GM13976 (cell line): ENCODE measurements at regions not wholly inside any gene's neighbourhood (a gene's known extent, or its start where the extent isn't known, plus 50 kb on each side); places are given as distances from the start of the nearest gene placed in this dataset.
"Not testable (repeated sequence)": the region's sequence is repeated elsewhere in the genome, so short reads cannot be mapped to it uniquely, and the experiment has no call there.

ENCODE experiments used
- DNase-seq: peaks from one replicate; pipeline ENCODE4 v3.0.0; 2012; ENCODE audit warnings: low spot score
- CTCF ChIP-seq: IDR thresholded peaks from 2 replicates; pipeline ENCODE4 v1.5.1; 2012; ENCODE audit warnings: borderline replicate concordance, mild to moderate bottlenecking; ENCODE audit not compliant: insufficient read depth; ENCODE audit errors: extremely low read depth, missing control alignments, control extremely low read depth
- in situ Hi-C: fragments of 300-500 bp; cut with MboI; formaldehyde crosslinking; loops from one replicate; pipeline ENCODE4 v1.12.0; 2022; ENCODE audit warnings: low sequenced_read_pairs, mixed read lengths, inconsistent platforms; ENCODE audit not compliant: unreplicated experiment

DNA sequence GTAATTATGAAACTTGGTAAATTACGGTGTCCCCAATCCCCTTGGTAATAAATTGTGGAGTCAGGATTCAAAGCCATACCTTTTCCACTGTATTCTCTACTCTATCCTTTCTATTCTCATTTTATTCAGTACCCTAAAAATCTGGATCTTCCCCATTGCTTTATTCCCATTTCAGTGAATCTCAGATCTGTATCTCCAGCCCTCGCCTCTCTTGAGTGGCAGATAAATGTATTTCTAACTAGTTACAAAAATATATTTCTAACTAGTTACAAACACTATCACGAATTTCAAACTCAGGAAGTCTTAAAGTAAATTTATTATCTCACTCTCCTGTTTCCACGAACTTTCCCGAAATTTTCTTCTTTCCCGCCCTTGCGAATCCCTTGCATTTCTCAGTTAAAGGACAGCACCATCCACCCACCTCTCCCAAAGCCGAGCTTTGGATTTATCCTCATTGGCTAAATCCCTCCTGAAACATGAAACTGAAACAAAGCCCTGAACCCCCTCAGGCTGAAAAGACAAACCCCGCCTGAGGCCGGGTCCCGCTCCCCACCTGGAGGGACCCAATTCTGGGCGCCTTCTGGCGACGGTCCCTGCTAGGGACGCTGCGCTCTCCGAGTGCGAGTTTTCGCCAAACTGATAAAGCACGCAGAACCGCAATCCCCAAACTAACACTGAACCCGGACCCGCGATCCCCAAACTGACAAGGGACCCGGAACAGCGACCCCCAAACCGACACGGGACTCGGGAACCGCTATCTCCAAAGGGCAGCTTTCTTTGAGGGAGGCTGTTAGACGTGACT is 164.3 kb upstream of the PABPC3 start:
- no peak for TF ChIP-seq CTCF
- no peak for DNase-seq
- in situ Hi-C loops = no loop called here

- in situ Hi-C loops, DNase-seq: not testable (repeated sequence)
Observed at GRCh38 chr13:24933106-24934023, 162.6 kb upstream of the PABPC3 start.

- DNase-seq, in situ Hi-C loops: not testable (repeated sequence)
Observed at GRCh38 chr13:24934024-24934385, 161.9 kb upstream of the PABPC3 start.

DNA sequence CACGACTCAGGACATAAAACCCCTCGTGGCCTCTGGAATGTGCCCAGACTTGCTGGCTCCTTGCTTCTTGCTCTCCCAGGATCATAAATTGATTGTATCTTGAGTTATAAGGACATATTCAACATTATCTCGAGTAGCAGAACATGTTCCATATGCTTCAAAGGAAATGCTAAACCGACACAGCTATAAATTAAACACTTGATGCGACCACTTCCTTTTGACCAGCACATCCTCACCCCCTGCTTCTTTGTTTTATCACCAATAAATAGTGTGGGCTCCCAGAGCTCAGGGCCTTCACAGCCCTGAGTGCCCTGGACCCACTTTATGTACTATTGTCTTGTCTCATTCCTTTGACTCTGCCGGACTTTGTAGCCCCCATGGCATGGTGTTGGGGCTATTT is 157.0 kb upstream of the PABPC3 start:
- in situ Hi-C loops = no loop called here
- no peak for DNase-seq
- no peak for TF ChIP-seq CTCF

DNA sequence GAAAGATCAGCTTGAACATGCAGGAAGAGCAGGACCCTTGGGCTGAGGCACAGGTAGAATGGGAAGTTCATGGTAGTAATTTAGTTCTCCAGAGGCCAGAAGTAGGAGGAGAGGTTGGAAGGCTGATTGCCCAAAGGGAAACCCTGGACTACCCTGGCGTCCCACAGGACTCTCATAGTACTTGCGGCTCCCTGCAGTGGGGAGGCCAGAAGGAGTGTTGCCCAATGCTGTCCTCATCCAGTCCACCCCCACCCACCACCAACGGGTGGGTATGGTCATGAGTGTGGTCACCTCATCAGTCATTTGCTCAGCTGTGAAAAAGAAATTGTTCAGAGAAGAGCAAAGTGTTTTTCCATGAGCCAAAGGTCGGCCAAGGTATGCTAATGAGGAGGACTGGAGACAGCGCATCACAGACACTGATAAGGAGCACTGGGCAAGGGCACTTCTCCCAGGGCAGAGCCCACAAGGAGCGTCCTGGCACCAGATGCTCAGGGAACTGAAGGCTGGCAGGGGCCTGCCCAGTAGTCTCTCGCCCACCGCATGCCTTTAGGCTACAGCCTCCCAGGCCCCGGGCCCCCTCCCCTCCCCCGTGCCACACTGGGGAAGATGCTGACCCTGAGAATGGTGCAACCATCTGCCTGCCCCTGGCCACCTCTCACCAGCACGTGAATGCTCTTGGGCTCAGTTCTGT is 154.8 kb upstream of the PABPC3 start:
- in situ Hi-C loops, DNase-seq: not testable (repeated sequence)

- DNase-seq = no peak
- TF ChIP-seq CTCF = no peak
- in situ Hi-C loops = no loop called here
Observed at GRCh38 chr13:24943136-24943535, 152.8 kb upstream of the PABPC3 start.

DNA sequence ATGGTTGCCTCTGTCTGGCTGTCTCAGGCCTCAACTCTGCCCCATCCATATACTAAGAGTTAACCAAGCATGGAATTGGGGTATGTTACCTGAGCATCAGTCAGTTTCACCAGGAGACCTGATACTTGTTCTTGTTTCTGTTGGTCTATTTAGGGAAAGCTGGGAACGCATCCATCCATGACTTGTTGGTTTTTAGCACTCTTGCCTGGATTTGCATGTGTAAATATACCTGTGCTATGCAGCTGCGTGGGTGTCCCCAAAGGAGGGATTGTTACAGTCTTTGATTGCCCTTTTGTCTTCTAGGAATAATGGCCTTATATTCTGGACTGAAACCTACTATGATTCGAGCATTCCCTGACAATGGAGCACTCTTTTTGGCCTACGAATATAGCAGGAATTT is 151.9 kb upstream of the PABPC3 start:
- in situ Hi-C loops, DNase-seq: not testable (repeated sequence)

GRCh38 chr13:24948977-24949376 is 147.0 kb upstream of the PABPC3 start:
- DNase-seq, in situ Hi-C loops: not testable (repeated sequence)

DNA sequence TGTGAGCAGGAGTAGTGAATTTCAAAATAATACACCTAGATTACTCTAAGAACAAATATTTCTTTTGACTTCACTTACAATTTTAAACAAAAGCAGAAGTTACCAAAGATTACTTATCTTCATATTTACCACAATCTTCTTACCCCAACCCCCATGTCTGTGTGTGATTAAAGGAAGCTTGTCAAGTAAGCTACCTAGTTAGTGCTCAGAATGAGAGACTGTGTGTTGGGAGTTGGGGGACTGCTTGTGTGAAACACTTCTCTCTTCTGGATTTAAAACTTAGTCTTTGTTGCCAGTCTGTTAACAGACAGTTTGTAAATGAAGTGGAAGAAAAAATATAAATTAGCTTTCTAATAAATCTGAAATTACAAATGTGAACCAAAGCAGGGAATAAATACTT is 145.3 kb upstream of the PABPC3 start:
- in situ Hi-C loops = loop anchor here (5.0 kb wide), 1 partner anchor 353 kb away; no protein-coding TSS in a partner anchor
- not testable (repeated sequence) for DNase-seq

DNA sequence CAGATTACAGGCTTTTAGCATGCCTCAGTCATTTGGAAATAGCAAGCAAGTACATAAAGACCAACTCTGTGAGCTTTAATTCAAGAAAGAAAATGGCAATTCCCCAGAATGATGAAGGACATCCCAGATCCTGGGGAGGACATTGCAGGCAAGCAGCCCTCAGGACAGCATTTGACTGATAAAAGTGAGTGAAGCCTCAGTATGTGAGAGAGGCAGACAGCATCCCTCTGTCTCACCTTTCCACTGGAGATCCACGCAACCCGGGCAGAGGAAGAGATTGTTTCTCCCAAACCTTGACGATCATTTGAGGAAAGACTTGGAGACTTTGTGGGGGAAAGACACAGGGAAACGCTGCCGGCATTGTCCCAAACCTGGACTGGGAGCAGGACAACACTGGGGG is 128.0 kb upstream of the PABPC3 start:
- in situ Hi-C loops, DNase-seq: not testable (repeated sequence)
